HS-27A (cell line): ENCODE measurements at regions not wholly inside any gene's neighbourhood (a gene's known extent, or its start where the extent isn't known, plus 50 kb on each side); places are given as distances from the start of the nearest gene placed in this dataset.
"Not testable (repeated sequence)": the region's sequence is repeated elsewhere in the genome, so short reads cannot be mapped to it uniquely, and the experiment has no call there.

Experiments used
- DNase-seq: peaks from one replicate; pipeline ENCODE4 v3.0.0-alpha.2; 2012; ENCODE audit warnings: low read depth, missing footprints

DNA sequence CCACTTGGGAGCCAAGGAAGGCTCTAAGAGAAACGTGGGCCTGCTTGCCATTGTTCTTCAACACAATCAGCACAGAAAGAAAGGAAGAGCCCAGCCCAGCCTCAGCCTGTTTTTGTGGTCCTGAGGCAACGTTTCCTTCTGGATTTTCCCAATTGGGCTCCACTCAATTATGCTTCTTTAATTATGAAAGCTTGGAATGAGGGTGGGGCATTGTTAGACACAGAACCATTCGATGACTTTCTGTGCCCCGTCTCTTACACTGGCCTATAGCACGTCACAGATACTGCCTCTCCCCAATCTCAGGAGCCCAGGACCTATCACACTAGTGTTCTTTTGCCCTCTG, 207.4 kb downstream of the ZFP36L2 start:
- DNase-seq = no peak

DNA sequence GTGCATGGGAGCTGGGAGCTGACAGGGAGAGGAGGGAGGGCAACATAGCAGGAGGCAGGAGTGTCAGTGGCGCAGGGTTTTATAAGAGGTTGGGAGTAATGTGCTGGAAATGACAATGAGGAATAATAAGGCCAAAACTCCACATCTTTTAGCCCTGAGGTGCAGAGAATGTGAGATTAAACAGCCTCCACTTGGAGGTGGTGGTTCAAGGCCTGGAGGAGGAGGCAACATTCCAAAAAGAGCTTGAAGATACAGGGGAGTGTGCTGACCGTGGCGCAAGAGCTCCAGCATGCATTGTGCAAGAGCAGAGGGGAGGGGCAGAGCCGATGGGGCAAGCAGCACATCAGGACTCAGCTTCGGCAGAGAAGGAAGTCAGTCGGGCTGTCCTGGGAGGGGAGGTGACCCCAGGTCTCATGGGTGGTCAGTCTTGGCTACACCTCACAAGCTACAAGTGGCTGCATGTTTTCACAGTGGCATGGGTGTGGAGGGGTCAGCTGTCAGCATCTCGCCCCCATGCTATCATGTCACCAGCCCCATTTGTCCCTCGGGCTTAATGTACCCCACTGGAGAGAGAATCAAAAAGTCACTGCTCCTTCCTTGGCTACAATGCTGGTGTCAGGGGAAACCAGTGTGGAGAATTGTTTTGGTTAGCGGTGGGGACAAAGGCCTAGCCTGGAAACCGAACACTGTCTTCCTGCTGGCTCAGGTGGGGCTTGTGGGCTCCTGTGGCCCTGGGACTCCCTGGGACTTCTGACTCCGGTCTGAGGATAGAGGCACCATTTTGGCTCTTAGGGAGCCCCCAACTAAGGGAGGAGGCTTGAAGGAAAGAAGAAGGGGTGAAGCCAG, 208.0 kb downstream of the ZFP36L2 start:
- DNase-seq = no peak

DNA sequence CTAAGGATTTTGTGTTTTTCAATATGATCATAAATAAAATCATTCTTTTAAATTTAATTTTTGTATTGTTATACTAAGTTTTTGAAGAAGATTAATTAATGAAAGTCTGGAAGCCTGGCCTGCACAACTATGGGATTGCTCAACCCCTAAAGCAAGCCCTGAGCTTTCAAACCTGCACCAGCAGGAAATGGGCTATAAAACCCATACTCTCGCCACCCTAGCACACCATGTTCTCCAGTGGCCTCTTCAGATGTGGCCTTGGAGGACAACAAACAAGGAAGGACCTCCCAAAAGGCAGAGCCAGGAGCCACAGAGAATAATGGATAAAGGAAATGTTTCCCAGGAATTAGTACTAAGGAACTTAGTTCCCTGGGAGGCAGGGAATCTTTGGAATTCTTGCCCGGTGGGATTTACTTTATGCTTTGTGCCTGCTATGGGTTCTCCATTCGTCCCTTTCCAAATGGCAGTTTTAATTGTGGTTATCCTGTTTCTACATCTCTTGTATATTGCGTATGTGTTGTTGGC, 212.5 kb downstream of the ZFP36L2 start:
- no peak for DNase-seq

DNA sequence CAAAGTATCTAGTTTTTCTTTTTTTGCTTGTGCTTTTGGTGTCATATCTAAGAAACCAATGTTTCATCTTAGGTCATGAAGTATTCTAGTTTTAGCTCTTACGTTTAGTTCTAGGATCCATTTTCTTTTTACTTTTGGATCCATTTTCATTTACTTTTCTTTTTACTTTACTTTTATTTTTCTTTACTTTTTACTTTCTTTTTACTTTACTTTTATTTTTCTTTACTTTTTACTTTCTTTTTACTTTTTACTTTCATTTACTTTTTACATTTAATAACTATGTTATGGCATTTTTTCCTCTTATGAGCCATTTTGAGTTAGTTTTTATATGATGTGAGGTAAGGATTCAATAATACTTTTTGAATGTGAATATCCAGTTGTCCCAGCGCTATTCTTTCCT, 213.4 kb downstream of the ZFP36L2 start:
- no peak for DNase-seq

DNA sequence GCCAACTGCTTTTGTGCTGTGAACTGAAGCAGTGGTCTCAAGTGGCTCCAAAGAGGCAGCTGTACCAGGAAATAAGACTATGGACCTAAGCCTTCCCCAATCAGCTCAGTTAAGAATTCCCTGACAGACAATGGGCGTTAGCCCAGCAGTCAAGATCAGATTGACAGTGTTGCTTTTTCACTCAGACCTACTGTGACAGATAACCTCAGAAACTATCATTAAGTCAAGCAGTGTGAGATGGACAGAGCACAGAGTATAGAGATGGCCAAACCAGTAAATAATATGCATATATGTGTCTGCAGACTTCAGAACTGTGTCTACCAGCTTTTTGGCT, 215.3 kb downstream of the ZFP36L2 start:
- DNase-seq = no peak

DNA sequence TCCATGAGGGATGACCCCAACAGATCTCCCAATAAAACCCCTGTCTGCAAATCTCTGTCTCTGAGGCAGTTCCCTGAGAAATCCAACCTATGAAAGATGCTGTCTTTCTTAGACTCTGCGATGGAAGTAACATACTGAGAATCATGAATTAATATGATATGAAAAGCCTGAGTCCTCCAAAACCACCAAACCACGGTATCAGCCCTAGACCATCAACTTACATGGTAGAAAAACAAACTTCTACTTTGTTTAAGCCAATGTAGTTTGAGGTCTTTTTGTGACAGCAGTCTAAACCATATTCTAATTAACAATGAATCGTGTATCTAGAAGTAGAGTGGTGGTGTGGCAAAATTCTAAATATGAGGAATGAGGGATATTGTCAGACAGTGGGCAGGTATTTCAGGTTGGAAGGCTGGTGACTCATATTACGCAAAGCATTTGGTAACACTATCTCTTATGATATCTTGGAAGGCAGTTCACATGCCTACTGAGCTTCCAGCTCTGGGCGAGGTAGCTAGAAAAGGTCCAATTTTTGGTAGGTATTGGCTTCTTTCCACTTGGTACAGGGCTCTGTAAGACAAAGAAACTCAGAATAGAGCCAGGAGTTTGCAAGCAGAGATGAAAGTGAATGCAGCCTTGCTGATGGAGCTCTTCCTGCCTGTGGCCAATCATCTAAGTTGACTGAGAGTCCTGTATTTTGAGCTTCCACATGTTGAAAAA, 215.8 kb downstream of the ZFP36L2 start:
- no peak for DNase-seq

DNA sequence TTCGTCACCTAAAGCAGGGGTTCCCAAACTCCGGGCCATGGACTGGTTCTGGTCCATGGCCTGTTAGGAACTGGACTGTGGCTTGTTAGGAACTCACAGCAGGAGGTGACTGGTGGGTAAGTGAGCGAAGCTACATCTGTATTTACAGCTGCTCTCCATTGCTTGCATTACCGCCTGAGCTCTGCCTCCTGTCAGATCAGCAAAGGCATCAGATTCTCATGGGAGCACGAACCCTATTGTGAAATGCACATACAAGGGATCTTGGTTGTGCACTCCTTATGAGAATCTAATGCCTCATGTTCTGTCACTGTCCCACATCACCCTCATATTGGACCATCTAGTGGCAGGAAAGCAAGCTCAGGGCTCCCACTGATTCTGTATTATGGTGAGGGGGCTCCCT, 217.0 kb downstream of the ZFP36L2 start:
- no peak for DNase-seq

DNA sequence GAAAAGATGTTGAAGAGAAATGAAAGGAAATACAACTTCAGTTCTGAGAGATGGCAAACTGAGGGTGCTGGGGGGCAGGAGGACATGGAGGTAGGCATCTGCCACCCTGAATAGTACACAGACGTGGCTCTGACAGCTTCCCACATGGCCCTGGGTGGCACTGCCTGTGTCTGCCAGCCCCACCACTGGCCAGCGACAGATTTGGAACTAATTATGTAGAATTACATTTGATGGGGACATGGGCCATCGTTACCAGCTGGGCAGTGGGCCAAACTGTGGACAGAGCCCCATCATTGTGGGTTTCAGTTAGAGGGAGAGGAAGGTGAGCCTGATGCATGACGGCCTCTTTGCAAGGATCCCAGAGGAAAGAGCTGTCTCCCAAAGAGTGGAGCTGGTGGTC, 216.0 kb upstream of the HAAO start:
- DNase-seq = no peak

DNA sequence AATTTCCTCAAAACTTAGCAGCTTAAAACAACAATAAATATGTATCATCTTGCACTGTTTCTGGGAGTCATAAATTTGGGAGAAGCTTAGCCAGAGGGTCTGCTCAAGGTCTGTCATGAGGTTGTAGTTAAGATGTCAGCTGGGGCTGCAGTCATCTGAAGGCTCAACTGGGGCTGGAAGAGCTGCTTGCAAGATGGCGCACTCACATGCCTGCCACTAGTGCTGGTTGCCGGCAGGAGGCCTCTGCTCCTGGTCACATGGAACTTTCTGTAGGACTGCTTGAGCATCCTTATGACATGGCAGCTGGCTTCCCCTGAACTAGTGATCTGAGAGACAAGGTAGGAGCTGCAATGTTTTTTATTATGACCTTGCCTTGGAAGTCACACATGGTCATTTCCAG, 215.5 kb upstream of the HAAO start:
- no peak for DNase-seq

DNA sequence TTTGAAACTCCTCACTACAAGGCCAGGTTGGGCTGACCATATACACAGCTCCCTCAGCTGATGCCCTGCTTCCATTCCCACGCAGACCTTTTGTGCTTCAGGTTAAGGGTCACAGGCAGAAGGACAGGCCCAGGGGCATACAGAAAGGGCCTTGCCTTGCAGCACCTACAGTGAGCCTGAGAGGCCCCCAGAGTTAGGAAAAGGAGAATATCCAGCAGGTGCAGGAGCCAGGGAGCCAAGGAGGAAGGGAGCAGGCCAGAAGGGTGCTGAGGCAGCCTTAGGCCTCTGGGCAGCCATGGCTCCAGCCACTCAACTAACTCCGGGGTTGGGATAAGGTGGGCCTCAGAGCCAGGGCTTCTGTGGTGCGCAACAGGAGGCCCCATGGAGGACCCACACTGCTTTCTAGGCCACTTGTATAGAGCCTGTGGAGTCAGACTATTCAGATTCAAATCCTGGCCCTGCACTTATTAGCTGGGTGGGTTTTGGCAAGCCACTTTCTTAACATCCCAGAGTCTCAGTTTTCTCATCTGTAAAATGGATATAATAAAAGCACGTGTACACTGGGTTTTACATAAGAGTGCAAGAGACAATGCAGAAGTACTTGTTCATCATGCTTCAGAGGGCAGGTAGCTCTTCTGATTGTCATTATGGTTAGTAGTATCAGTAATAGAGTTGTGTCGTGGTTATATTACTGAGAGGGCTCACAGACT, 214.6 kb upstream of the HAAO start:
- no peak for DNase-seq

DNA sequence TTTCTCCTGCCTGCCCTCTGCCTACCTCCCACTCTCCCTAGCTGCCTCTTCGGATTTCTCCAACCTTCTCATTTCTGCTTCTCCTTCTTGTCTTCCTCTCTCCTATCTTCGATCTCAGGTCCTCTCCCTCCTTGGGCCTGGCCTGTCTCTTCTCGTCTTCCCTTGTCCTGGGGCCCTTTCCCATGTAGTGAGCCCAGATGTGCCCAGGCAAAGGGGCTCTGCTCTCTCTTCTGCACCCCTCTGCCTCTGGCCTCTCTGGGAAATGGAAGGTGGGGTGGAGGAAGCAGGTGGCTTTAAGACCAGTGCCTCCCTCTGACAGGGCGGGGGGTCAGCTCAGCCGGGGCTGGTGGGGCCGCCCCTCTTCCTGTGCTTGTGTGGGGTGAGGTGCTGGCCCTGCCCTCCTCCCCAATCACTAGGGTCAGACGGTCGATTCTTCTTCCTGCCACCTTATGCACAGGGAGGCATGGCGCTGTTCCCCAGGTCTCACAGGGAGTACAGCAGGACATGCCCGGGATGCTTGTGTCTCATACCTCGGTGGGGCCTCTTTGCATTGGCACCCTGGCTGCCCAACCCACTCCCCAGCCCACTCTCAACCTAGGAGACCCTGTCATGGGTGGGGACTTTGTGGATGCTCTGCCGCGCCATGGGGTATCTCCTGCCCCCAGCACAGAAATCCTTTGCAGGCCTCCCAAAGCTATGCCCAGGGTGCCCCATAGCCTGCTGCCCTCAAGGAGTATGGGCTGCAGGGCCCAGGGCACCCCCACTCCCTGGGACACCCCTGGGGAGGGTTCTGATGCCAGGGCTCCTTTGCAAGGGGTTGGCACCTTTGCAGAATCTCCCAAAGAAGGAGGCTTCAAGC, 213.8 kb upstream of the HAAO start:
- no peak for DNase-seq

DNA sequence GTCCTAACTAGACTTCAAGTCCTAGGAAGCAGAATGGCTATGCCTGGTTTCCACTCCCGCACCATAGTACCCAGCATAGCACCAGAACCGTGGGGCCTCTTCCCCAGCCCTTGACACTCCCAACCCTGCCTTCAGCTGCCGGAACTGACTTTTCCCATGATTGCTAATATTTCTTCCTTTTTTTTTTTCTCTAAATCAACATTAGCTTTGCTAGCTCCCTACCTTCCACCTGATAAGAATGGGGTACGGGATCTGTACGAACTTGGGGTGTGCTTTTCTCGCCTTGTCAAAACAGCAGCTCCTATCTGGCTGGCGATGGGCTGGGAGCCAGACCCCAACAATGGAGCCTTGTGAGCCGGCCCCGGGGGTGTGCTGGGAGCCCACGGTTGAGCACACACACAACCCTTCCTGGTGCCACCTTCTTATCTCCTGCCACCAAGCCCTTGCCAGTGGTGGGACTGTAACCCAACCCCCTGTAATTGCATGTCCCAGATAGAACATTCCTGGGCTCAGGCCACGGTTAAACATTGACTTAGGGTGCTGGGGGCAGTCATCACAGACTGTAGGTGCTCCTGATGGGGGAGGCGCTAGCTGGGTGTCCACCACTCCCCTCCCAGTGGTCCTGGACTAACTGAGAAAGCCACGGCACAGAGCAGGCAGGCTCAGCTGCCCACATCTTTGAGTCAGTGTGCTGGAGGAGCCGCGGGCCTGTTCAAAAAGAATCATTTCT, 213.0 kb upstream of the HAAO start:
- DNase-seq = no peak

DNA sequence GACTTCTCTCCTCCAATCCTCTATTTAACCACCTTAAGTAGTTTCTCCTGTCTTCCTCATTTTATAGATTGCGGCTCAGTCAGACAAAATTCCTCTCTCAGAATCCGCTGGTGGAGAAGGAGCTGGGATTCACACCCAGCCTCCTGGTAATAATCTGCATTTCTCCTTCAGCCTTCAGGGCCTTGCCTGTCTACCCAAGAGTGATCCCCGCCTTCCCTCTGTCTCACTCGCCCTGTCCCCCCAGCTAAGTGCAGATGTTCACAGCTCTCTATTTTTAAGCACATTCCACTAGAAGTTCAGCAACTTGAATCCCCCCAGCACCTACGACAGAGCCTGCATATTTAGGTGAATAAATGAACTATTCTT, 212.5 kb upstream of the HAAO start:
- DNase-seq = no peak

DNA sequence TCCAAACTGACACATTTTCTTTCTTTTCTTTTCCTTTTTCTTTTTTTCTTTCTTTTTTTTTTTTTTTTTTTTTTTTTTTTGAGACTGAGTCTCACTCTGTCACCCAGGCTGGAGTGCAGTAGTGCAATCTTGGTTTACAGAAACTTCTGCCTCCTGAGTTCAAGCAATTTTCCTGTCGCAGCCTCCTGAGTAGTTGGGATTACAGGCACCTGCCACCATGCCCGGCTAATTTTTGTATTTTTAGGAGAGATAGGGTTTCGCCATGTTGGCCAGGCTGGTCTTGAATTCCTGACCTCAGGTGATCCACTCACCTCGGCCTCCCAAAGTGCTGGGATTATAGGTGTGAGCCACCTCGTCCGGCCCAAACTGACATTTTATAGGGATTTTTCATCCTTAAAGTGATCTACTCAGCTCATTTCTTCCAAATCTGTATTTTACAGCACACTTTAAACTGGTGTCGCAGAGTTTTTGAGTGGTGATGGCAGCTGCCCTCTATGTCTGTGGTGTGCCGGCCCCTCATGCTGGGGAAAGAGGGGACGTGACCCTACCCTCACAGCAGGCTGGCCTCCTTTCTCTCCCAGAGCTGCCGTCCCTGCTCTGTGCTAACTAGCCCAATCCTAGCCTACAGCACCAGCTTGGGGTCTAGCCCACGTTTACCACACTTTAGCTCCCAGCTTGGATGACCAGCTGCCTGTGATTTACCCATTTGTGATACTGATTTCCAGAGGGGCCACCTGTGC, 211.9 kb upstream of the HAAO start:
- DNase-seq = not testable (repeated sequence)

DNA sequence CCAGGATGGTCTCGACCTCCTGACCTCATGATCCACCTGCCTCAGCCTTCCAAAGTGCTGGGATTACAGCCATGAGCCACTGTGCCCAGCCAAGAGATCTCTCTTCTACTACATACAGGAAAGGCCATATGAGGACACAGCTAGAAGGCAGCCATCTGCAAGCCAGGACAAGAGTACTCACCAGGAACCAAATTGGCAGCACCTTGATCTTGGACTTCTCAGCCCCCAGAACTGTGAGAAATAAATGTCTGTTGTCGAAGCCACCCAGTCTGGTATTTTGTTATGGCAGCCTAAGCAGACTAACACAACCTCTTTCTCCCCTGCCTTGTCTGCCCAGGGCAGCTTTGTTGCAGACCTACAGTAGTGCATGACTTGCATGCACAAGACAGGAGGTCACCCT, 211.3 kb upstream of the HAAO start:
- DNase-seq = no peak

DNA sequence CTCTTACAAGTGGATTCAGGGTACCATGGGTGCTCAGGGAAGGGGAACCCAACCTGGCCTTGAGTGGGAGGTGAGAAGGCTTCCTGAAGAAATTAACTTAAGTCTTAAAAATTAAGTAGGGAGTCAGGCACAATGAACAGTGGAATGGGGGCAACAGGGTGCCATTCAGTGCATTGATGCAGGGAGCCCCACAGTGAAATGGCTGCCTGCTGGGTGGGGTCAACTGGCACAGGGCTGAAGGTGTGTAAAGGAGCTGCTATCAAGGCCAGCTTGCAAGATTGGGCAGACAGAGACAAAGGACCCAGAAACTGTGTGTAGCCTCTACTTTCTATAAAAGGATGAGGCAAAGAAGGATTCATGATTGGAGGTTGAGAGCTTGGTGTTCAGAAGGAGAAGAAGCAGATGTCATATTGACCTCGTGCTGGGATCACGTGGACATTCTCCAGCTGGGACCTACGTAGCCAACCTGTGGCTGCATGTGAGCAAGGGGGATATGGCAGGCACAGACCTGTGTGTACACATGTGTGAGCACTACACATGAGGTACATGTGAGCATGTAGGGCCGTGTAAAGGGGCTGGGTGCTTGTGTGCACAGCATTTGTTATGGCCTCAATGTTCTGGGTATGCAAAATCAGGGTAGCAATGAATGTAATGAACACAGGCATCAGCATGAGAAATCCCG, 209.5 kb upstream of the HAAO start:
- DNase-seq = no peak

DNA sequence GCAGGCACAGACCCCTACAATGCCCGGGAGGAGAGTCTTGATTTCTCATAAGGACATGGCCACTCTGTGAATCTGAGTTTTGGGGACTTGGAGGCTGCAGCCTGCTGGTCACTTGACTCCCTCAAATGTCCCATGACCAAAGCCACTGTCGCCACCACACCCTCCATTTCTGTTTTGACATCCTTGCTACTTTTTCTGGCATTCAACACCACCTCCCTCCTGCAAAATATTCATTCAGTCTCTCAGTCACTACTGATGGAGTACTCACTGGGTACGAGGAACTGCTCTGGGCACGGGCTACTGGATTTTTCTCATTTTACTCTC, 208.6 kb upstream of the HAAO start:
- no peak for DNase-seq

DNA sequence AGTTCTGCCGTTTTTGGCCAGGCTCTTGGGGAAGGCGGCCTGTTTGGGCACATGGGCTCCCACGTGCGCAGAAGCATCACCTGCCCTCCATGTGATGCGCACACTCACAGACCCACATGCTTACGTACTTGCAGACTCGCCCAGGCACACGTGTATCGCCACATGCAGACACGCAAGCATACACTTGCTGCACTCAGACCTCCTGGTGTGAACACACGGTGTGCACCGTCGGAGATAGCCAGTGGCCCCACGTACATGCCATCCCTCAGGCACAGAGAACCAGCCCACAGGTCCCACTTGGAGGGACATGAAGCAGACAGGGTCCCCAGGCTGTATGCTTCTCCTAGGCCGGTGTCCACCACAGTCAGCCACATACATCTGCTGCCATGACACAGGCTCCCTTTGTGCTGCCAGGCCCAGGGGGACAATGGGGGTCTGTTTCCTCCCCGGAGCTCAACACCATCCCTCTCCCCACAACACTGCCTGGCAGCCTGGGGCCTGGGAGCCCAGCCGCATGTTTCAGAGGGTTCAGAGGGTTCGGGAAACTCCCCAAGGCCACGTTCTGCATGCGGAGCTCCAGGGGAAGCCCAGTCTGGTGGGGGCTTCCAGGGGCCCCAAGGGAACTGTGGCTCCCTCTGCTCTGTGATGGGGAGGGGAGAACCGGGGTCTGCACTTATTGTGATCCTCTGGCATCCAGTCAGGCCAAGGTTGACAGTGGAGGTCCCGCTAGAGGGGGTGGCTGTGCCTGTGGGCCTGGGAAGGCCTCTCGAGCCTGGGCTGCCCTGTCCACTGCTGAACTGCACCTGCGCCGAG, 208.1 kb upstream of the HAAO start:
- no peak for DNase-seq

DNA sequence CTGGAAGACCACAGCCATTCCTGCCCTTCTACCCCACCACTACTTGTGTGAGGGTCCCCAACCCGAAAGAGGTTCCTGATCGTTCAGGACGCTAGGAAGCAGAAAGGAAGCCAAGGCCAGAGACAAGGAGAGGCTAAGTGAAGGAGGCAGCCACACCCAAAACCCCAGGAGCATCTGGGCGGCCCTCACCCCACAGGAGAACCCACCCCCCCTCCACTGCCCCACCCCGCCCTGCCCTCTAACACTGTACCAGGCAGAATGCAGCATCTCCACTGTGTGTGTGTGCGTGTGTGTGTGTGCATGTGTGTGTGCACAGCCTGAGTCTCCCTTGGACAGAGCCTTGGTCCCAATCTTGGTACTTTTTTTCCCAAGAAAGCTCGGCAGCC, 207.5 kb upstream of the HAAO start:
- DNase-seq = no peak
